HAP-1 (cell line): ENCODE measurements at regions not wholly inside any gene's neighbourhood (a gene's known extent, or its start where the extent isn't known, plus 50 kb on each side); places are given as distances from the start of the nearest gene placed in this dataset.
"Not testable (repeated sequence)": the region's sequence is repeated elsewhere in the genome, so short reads cannot be mapped to it uniquely, and the experiment has no call there.

Source experiments
- DNase-seq, 2 experiments: peaks; one replicate each; pipeline ENCODE4 v3.0.0-alpha.2; 2016 to 2020; ENCODE audit warnings: low spot score in 2 of 2
- H3K27me3 ChIP-seq: fragments of 250-450 bp; sonication (Bioruptor Pico); 2 replicates; pipeline ENCODE4 v1.5.1; 2020; ENCODE audit warnings: low read depth, mild to moderate bottlenecking, moderate library complexity
- H3K36me3 ChIP-seq: fragments of 250-450 bp; sonication (Bioruptor Pico); replicated peaks from 2 replicates; pipeline ENCODE4 v1.5.1; 2020; ENCODE audit warnings: mild to moderate bottlenecking
- H3K4me1 ChIP-seq: fragments of 250-450 bp; sonication (Bioruptor Pico); 2 replicates; pipeline ENCODE4 v1.5.1; 2020; ENCODE audit warnings: mild to moderate bottlenecking
- H3K4me3 ChIP-seq: fragments of 250-450 bp; sonication (Bioruptor Pico); 2 replicates; pipeline ENCODE4 v1.5.1; 2020; ENCODE audit warnings: mild to moderate bottlenecking, moderate library complexity
- H3K9me3 ChIP-seq: fragments of 250-450 bp; sonication (Bioruptor Pico); 2 replicates; pipeline ENCODE4 v1.5.1; 2020; ENCODE audit warnings: mild to moderate bottlenecking, moderate library complexity
- in situ Hi-C: fragments of 300-500 bp; cut with MboI; formaldehyde crosslinking; loops from 3 replicates; pipeline ENCODE4 v1.14.3; 2020; ENCODE audit warnings: low sequenced_read_pairs, inconsistent platforms, mixed read lengths

DNA sequence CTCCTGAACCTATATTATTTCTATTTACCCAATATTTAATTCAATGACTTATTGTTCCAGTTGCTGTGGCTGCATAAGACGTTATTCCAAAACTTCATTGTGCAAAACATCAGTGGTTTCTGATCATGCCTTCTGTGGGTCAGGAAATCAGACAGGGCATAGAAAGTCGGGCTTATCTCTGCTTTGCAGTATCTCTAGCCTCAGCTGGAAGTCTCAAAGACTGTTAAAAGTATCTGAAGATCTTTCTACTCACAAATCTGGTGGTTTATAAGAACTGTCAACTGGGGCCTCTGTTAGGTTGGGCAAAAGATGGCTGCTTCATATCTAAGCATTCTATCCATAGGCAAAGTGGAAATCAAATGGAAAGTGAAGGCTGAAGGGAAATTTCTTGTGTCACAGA, 687.7 kb upstream of the ARRDC3 start:
- Histone ChIP-seq H3K4me1 (no peaks in the 10 kb centered on the region), H3K27me3 (no peaks in the 10 kb centered on the region), H3K4me3 (no peak overlapping the region), H3K9me3 (peaks cover 4% of the 10 kb centered on the region; the same call in 1 of the 2 replicates), H3K36me3 (no peaks in the 10 kb centered on the region)
- no peak for DNase-seq
- in situ Hi-C loops, result no loop called here

DNA sequence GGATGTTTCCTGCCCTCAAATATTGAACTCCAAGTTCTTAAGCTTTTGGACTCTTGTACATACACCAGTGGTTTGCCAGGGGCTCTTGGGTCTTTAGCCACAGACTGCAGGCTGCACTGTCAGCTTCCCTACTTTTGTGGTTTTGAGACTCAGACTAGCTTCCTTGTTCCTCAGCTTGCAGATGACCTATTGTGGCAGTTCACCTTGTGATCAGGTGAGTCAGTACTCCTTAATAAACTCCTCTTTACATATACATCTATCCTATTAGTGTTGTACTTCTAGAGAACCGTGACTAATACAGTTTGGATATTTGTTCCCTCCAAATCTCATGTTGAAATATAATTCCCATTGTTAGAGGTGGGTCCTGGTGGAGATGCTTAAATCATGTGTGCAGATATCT, 681.9 kb upstream of the ARRDC3 start:
- in situ Hi-C loops, result no loop called here
- Histone ChIP-seq H3K27me3 (no peaks in the 10 kb centered on the region), H3K4me3 (no peak overlapping the region), H3K9me3 (peaks cover 4% of the 10 kb centered on the region; the same call in 1 of the 2 replicates), H3K4me1 (no peaks in the 10 kb centered on the region), H3K36me3 (no peaks in the 10 kb centered on the region)
- DNase-seq, result no peak

DNA sequence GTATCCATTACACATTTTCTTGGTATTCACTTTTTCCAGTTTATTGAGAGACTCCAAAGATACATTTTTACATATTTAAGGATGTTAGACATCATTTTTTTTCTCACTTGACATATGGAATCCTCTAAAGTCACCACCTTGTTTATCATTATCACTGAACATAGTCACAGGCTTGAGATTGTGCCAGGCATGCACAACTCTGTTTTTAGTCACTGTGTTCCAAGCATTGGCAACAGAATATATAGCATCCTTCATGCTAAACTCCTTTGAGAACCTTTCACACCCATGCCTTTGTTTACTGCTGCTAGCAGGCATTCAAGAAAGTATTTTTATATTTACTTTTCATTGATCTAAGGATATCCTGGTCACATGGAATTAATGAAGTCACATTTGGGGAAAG, 668.6 kb upstream of the ARRDC3 start:
- no peak for DNase-seq

DNA sequence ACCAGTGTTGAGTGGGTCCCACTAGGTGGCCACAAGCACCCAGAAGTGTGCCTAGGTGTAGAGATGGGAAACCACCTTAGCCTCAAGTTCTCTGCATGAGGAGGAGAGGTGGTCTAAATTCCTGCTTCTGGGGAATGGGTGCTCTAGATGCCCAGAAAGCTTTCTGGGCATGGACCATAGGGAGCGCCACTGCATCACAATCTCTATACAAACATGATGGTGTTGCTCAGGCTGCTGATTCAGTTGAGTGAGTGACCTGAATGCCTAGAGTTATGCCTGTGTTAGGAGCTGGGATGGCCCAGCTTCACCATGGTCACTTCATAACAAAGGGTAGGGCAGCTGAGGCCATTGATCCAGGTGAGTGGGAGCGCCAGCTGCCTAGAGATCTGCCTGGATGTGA, 667.9 kb upstream of the ARRDC3 start:
- in situ Hi-C loops, result no loop called here
- Histone ChIP-seq H3K36me3 (no peaks in the 10 kb centered on the region), H3K27me3 (no peaks in the 10 kb centered on the region), H3K9me3 (no peaks in the 10 kb centered on the region), H3K4me3 (no peak overlapping the region), H3K4me1 (peaks cover 9% of the 10 kb centered on the region)
- no peak for DNase-seq

More for the DNA sequence above, 668.6 kb upstream of the ARRDC3 start:
- H3K36me3 ChIP-seq, result no peaks in the 10 kb centered on the region
- H3K9me3 ChIP-seq, result no peaks in the 10 kb centered on the region
- no peaks in the 10 kb centered on the region for H3K27me3 ChIP-seq
- in situ Hi-C loops, result no loop called here
- H3K4me3 ChIP-seq, result no peak overlapping the region
- H3K4me1 ChIP-seq, result peaks cover 5% of the 10 kb centered on the region

DNA sequence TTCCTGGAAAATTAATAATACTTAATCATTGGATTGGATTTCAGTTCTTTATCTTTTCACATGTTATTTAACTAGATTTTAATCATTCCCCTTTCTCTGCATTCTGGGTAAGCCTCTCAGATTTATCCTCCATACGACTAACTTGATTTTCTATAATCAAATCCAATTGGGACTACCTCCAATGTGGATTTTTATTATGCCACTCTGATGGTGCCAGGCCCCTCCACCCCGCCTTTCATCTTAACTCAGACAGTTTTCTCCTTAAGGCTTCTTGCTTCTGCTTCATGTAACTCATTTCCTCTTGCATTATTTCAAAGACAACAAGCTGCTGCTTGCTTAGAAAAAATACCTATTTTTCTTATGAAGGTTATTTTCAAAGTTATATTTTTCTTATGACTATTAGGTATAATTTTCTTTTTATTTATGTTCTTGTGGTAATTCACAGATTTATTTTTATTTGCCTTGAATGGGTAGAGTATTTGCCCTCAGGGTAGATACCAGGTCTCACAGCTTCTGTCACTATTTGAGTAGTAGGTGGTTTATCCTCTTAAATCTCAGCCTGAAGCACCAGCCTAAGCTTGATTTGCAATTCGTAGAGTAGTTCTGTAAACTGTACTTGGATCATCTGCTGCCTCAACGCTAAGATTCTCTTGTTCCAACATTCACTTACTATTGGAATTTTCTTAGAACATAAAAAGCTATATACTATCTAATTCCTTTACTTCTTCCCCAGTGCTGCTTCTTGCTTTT, 659.0 kb upstream of the ARRDC3 start:
- no peak for DNase-seq
- Histone ChIP-seq H3K4me3 (no peak overlapping the region), H3K4me1 (peaks cover 8% of the 10 kb centered on the region), H3K9me3 (no peaks in the 10 kb centered on the region), H3K27me3 (no peaks in the 10 kb centered on the region), H3K36me3 (no peaks in the 10 kb centered on the region)
- in situ Hi-C loops, result no loop called here

DNA sequence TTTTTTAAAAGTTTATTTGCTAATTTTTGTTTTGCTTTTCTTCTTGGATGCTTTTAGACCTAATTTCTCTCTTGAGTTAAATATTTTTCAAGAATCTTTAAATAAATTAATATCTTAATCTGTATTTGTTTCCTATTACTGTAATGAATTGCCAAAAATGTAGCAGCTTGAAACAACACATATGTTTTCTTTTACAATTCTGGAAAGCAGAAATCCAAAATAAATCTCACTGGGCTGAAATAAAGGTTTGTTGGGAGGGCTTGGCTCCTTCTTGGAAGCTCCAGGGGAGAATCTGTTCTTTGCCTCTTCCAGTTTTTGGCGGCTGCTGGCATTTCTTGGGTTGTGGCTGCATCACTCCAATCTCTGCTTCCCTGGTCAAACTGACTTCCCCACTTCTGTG, 658.1 kb upstream of the ARRDC3 start:
- in situ Hi-C loops, result no loop called here
- no peak for DNase-seq
- Histone ChIP-seq H3K27me3 (no peaks in the 10 kb centered on the region), H3K4me3 (no peak overlapping the region), H3K4me1 (peaks cover 4% of the 10 kb centered on the region), H3K9me3 (no peaks in the 10 kb centered on the region), H3K36me3 (no peaks in the 10 kb centered on the region)

DNA sequence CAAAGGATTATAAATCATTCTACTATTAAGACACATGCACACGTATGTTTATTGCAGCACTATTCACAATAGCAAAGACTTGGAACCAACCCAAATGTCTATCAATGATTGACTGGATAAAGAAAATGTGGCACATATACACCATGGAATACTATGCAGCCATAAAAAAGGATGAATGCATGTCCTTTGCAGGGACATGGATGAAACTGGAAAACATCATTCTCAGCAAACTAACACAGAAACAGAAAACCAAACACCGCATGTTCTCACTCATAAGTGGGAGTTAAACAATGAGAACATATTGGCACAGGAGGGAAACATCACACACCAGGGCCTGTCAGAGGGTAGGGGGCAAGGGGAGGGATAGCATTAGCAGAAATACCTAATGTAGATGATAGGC, 646.7 kb upstream of the ARRDC3 start:
- DNase-seq, H3K27me3 ChIP-seq, H3K4me1 ChIP-seq: not testable (repeated sequence)

DNA sequence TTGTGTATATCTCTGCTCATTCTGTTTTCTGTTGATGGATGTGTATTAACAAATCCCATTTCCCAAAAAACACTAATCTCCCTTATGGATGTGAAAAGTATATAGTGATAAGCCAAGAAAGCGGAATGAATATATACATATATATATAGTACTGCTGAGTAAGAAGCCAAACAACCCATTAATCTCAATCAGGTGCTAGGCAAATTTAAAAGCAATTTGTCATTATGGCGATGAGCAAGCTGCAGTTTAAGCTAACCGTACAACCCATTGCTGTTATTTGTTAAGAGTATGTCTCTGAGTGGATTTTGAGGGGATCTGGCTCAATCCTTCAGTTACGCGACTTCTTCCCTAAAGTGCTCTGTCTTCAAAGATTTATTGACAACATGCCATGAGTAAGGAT, 640.4 kb upstream of the ARRDC3 start:
- DNase-seq, result no peak
- no peaks in the 10 kb centered on the region for H3K27me3 ChIP-seq
- H3K36me3 ChIP-seq, result no peaks in the 10 kb centered on the region
- H3K4me3 ChIP-seq, result no peak overlapping the region
- H3K9me3 ChIP-seq, result no peaks in the 10 kb centered on the region
- H3K4me1 ChIP-seq, result no peaks in the 10 kb centered on the region; the same call in none of the 2 replicates
- in situ Hi-C loops, result no loop called here

More for the DNA sequence above, 646.7 kb upstream of the ARRDC3 start:
- in situ Hi-C loops, H3K36me3 ChIP-seq, H3K9me3 ChIP-seq, H3K4me3 ChIP-seq: not testable (repeated sequence)

DNA sequence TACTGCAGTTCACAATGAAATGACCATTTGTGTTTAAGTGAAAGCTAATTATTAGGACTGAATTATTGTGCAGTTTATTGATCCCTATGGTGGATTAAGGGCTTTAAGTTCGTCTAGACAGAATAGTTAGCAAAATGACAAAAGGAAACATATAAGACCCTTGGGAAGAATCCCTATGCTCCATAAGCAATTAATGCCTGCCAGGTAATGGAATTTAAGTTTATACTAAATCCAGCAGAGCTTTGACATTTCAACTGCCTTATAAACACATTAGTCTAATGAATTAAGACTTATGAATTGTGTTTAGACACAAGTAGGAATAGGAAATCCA, 640.0 kb upstream of the ARRDC3 start:
- in situ Hi-C loops, result no loop called here
- H3K9me3 ChIP-seq, result no peaks in the 10 kb centered on the region
- no peaks in the 10 kb centered on the region; the same call in none of the 2 replicates for H3K4me1 ChIP-seq
- H3K27me3 ChIP-seq, result no peaks in the 10 kb centered on the region
- DNase-seq, result no peak
- H3K4me3 ChIP-seq, result no peak overlapping the region
- H3K36me3 ChIP-seq, result no peaks in the 10 kb centered on the region

DNA sequence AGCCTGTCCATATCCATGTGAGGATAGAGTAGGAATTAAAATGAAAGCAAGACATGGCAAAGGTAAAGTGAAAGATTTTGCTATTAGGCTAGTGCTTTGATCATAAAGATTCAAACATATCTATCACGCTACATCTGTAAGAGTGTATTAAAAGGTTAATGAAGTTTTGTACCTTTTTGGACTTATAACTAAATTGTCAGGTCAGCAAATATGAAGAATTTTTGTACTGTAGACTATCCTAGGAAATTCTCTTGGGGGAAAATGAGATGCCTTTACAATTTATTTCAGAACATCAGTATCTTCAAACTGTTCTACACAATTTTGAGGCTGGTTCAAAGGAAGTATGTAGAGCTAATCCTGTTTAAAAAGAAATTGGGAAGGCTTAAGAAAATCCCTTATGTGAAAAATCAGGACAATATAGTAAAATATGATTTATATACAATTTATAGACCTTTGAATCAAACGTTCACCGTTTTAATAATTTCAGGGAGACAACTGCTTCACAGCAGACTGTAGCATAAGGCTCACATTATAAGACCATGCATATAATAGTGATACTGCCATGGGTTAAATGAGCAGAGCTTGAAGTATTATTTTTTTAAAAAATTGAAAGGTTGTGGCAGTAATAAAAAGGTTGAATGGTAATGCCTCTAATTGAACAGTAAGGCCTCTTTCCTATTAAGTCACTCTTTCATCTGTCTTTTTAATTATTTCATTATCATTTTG, 639.5 kb upstream of the ARRDC3 start:
- Histone ChIP-seq H3K4me3 (no peak overlapping the region), H3K4me1 (peaks cover 2% of the 10 kb centered on the region), H3K27me3 (no peaks in the 10 kb centered on the region), H3K9me3 (no peaks in the 10 kb centered on the region), H3K36me3 (no peaks in the 10 kb centered on the region)
- DNase-seq, result no peak
- in situ Hi-C loops, result no loop called here

DNA sequence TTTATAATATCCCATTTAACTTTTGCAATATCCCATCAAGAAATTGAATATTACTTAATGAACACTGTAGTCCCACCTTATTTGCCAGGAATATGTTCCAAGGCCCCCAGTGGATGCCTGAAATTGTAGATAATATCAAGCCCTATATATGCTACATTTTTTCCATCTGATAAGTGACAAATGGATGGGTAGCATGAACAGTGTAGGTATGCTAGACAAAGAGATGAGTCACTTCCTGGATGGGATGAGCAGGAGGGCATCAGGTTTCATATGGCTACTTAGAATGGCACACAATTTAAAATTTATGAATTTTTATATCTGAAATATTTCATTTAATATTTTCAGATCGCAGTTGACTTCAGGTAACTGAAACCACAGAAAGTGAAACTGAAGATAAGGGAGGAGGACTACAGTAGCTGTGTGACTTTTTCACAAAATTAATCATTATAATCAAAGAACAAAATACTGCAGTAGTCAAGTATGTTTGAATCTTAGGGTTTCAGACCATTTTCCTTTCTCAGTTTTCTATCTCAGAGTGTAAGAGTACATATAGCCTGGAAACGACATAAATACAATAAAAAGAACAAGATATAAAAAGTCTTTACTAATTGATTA, 636.4 kb upstream of the ARRDC3 start:
- no peaks in the 10 kb centered on the region for H3K27me3 ChIP-seq
- in situ Hi-C loops, result no loop called here
- no peak for DNase-seq
- H3K36me3 ChIP-seq, result no peaks in the 10 kb centered on the region
- peaks cover 2% of the 10 kb centered on the region for H3K4me1 ChIP-seq
- no peak overlapping the region for H3K4me3 ChIP-seq
- no peaks in the 10 kb centered on the region for H3K9me3 ChIP-seq

DNA sequence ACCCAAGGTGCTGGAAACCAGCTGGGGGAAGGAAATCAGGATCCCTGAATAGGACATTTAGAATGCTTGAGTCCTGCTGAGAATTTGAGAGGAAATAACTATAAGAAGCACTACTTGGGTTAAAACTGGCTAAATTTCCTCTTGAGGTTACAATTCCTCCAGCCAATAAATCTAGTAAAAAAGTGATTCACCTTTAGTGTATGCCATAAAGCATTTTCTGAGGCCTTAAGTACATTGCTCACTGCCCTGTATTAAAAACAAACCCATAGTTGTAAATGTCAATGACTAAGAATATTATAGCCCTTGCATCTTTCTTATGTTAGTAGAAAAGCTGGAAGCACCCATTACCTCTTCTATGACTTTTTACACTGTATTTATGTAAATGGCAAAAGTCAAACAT, 634.7 kb upstream of the ARRDC3 start:
- in situ Hi-C loops, result no loop called here
- H3K4me3 ChIP-seq, result no peak overlapping the region
- H3K4me1 ChIP-seq, result peaks cover 2% of the 10 kb centered on the region; the same call in 1 of the 2 replicates
- H3K9me3 ChIP-seq, result no peaks in the 10 kb centered on the region
- no peak for DNase-seq
- no peaks in the 10 kb centered on the region for H3K36me3 ChIP-seq
- H3K27me3 ChIP-seq, result no peaks in the 10 kb centered on the region

DNA sequence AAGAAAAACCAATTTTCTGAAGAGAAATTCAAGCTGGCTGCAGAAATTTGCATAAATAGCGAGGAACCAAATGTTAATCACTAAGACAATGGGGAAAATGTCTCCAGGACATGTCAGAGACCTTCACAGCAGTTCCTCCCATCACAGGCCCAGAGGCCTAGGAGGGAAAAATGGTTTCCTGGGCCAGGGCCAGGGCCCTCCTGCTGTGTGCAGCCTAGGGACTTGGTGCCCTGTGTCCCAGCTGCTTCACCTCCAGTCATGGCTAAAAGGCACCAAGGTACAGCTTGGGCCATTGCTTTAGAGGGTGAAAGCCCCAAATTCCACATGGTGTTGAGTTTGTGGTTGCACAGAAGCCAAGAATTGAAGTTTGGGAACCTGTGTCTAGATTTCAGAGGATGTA, 628.7 kb upstream of the ARRDC3 start:
- H3K36me3 ChIP-seq, H3K4me1 ChIP-seq, DNase-seq, H3K9me3 ChIP-seq, H3K4me3 ChIP-seq, H3K27me3 ChIP-seq, in situ Hi-C loops: not testable (repeated sequence)

DNA sequence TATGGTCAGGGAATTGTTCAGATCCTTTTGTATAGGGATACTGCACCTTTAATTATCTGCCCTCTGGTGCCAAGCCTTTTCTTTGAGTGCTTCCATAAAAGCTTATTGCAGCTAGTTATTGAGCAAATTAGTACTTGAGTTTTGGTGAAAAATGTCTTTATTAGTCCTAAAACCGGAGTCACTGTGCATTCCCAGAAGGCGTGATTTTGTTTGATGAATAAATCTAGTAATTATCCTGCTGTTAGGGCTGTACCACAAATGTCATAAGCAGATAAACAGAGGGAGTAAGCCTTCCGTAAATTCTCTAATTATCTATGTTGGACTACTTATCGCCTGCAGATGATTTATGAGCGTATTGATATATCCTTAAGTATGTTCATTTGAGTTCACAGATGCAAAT, 620.7 kb upstream of the ARRDC3 start:
- no peak overlapping the region for H3K4me3 ChIP-seq
- H3K36me3 ChIP-seq, result no peaks in the 10 kb centered on the region
- no peaks in the 10 kb centered on the region for H3K9me3 ChIP-seq
- peak; percentile 26 to 51 for DNase-seq
- in situ Hi-C loops, result no loop called here
- H3K4me1 ChIP-seq, result peaks cover 28% of the 10 kb centered on the region
- no peaks in the 10 kb centered on the region for H3K27me3 ChIP-seq
